H1 (cell line): ENCODE measurements at regions not wholly inside any gene's neighbourhood (a gene's known extent, or its start where the extent isn't known, plus 50 kb on each side); places are given as distances from the start of the nearest gene placed in this dataset.

Experiments
- CTCF ChIA-PET: fragments of 300-600 bp; sonication (Branson Sonifier 250); formaldehyde crosslinking; loops from one replicate; lab custom pipeline; 2021; ENCODE audit not compliant: partially characterized antibody; lab: Charles Lee
- POLR2A ChIA-PET: fragments of 300-600 bp; sonication (Branson Sonifier 250); formaldehyde crosslinking; loops from one replicate; lab custom pipeline; 2021; ENCODE audit warnings: inconsistent platforms; ENCODE audit not compliant: partially characterized antibody; lab: Charles Lee
- DNase-seq, 2 experiments: peaks; one replicate each; pipeline versions ENCODE4 v3.0.0 to v3.0.0-alpha.2; 2010 to 2022; ENCODE audit warnings: low spot score in 2 of 2, low read depth in 1 of 2, mixed read lengths in 1 of 2
- FAIRE-seq: peaks from 2 replicates; lab custom pipeline; 2011; peaks lifted over from hg19 to GRCh38; lab: Jason Lieb, UNC
- H2AFZ ChIP-seq: 2 replicates; pipeline ENCODE4 v1.8.1; 2012; ENCODE audit warnings: low read length, inconsistent platforms
- H2AK5ac ChIP-seq: 2 replicates; pipeline ENCODE4 v1.6.1; 2013; ENCODE audit warnings: low read depth, low read length
- H2BK120ac ChIP-seq: replicated peaks from 2 replicates; pipeline ENCODE3; 2013; ENCODE audit warnings: low read depth, low read length, inconsistent platforms
- H2BK12ac ChIP-seq: 2 replicates; pipeline ENCODE4 v1.6.1; 2013; ENCODE audit warnings: low read depth, low read length
- H2BK15ac ChIP-seq: 2 replicates; pipeline ENCODE4 v1.6.1; 2013; ENCODE audit warnings: low read length
- H2BK20ac ChIP-seq: 2 replicates; pipeline ENCODE4 v1.6.1; 2013; ENCODE audit warnings: low read length
- H2BK5ac ChIP-seq: 2 replicates; pipeline ENCODE4 v1.6.1; 2013; ENCODE audit warnings: low read depth, low read length
- H3K14ac ChIP-seq: 2 replicates; pipeline ENCODE4 v1.6.1; 2013; ENCODE audit warnings: inconsistent platforms; ENCODE audit not compliant: insufficient read length
- H3K18ac ChIP-seq: 2 replicates; pipeline ENCODE4 v1.6.1; 2013; ENCODE audit warnings: low read length; ENCODE audit errors: extremely low read depth
- H3K23ac ChIP-seq: 2 replicates; pipeline ENCODE4 v1.6.1; 2013; ENCODE audit warnings: inconsistent platforms; ENCODE audit not compliant: insufficient read length
- H3K23me2 ChIP-seq: 2 replicates; pipeline ENCODE4 v1.6.1; 2013; ENCODE audit warnings: low read depth, low read length
- H3K27ac ChIP-seq: 2 replicates; pipeline ENCODE4 v1.6.1; 2011; ENCODE audit warnings: low read depth, low read length, inconsistent platforms
- H3K27me3 ChIP-seq, 4 experiments: replicated peaks in 1 of 4; 1 replicate in 1 of 4; 2 replicates in 3 of 4; pipeline versions ENCODE4 v1.6.1 to v1.8.1; 2011 to 2013; ENCODE audit warnings: low read length in 3 of 4, mild to moderate bottlenecking in 3 of 4, inconsistent platforms in 2 of 4, mixed read lengths in 2 of 4, moderate library complexity in 1 of 4; ENCODE audit not compliant: control insufficient read depth in 3 of 4, insufficient read depth in 3 of 4; ENCODE audit errors: extremely low read depth in 1 of 4
- H3K36me3 ChIP-seq, 4 experiments: 2 replicates each; pipeline versions ENCODE4 v1.6.1 to v1.8.1; 2011 to 2013; ENCODE audit warnings: mild to moderate bottlenecking in 4 of 4, low read length in 3 of 4, moderate library complexity in 2 of 4, control low read depth in 1 of 4, inconsistent platforms in 1 of 4; ENCODE audit not compliant: insufficient read depth in 4 of 4, control insufficient read depth in 2 of 4
- H3K4ac ChIP-seq: replicated peaks from 2 replicates; pipeline ENCODE3; 2013; ENCODE audit warnings: low read length, low read depth, mixed read lengths, inconsistent platforms; ENCODE audit not compliant: insufficient read length
- H3K4me1 ChIP-seq, 4 experiments: replicated peaks in 1 of 4; 1 replicate in 1 of 4; 2 replicates in 3 of 4; pipeline versions ENCODE4 v1.6.1 to v1.8.1; 2011 to 2013; ENCODE audit warnings: low read length in 3 of 4, inconsistent platforms in 2 of 4, mixed read lengths in 1 of 4; ENCODE audit not compliant: insufficient read depth in 4 of 4, control insufficient read depth in 3 of 4
- H3K4me2 ChIP-seq, 2 experiments: 2 replicates each; pipeline versions ENCODE4 v1.6.1 to v1.8.1; 2011 to 2013; ENCODE audit warnings: low read depth in 2 of 2, low read length in 2 of 2, control low read depth in 1 of 2, inconsistent platforms in 1 of 2, mild to moderate bottlenecking in 1 of 2; ENCODE audit not compliant: insufficient read depth in 1 of 2
- H3K4me3 ChIP-seq, 4 experiments: fragments of 200-600, 300-600 bp in 1 of 4; sonication (generic), shearing (Covaris generic), sonication (Bioruptor Twin) in 1 of 4; 2 replicates each; pipeline versions ENCODE4 v1.5.1 to v1.8.1; 2011 to 2016; ENCODE audit warnings: low read length in 4 of 4, low read depth in 3 of 4, control low read depth in 2 of 4, inconsistent platforms in 2 of 4, mild to moderate bottlenecking in 2 of 4, mixed read lengths in 1 of 4, moderate library complexity in 1 of 4; ENCODE audit not compliant: insufficient read depth in 2 of 4; ENCODE audit errors: extremely low read depth in 1 of 4
- H3K56ac ChIP-seq: replicated peaks from 2 replicates; pipeline ENCODE3; 2013; ENCODE audit warnings: low read depth, mild to moderate bottlenecking, mixed read lengths, low read length, inconsistent platforms; ENCODE audit not compliant: insufficient read length
- H3K79me1 ChIP-seq: 2 replicates; pipeline ENCODE4 v1.6.1; 2013; ENCODE audit warnings: low read depth, low read length, control low read depth
- H3K79me2 ChIP-seq, 2 experiments: 2 replicates each; pipeline versions ENCODE4 v1.6.1 to v1.8.1; 2012 to 2013; ENCODE audit warnings: low read length in 2 of 2, mild to moderate bottlenecking in 2 of 2, inconsistent platforms in 1 of 2; ENCODE audit not compliant: insufficient read depth in 2 of 2, control insufficient read depth in 1 of 2
- H3K9ac ChIP-seq, 4 experiments: replicated peaks in 1 of 4; 1 replicate in 1 of 4; 2 replicates in 3 of 4; pipeline versions ENCODE4 v1.6.1 to v1.8.1; 2011 to 2013; ENCODE audit warnings: low read depth in 3 of 4, low read length in 3 of 4, control low read depth in 2 of 4, mild to moderate bottlenecking in 2 of 4, moderate library complexity in 2 of 4, inconsistent platforms in 1 of 4; ENCODE audit errors: extremely low read depth in 1 of 4
- H3K9me3 ChIP-seq, 2 experiments: 2 replicates each; pipeline versions ENCODE4 v1.6.1 to v1.8.1; 2012 to 2013; ENCODE audit warnings: mild to moderate bottlenecking in 2 of 2, moderate library complexity in 2 of 2, control low read depth in 1 of 2, inconsistent platforms in 1 of 2, low read depth in 1 of 2, low read length in 1 of 2, mixed read lengths in 1 of 2; ENCODE audit not compliant: insufficient read depth in 2 of 2
- H4K20me1 ChIP-seq, 2 experiments: replicated peaks in 1 of 2; 2 replicates each; pipeline versions ENCODE3 to v1.8.1; 2011 to 2013; ENCODE audit warnings: inconsistent platforms in 2 of 2, low read length in 2 of 2, mild to moderate bottlenecking in 1 of 2; ENCODE audit not compliant: insufficient read depth in 2 of 2, control insufficient read depth in 1 of 2
- H4K5ac ChIP-seq: 2 replicates; pipeline ENCODE4 v1.6.1; 2013; ENCODE audit warnings: low read length, low read depth, mixed read lengths, inconsistent platforms; ENCODE audit not compliant: insufficient read length
- H4K8ac ChIP-seq: 2 replicates; pipeline ENCODE4 v1.8.0; 2013; ENCODE audit warnings: mild to moderate bottlenecking, moderate library complexity, low read length, inconsistent platforms; ENCODE audit not compliant: insufficient read depth; ENCODE audit errors: extremely low read depth
- H4K91ac ChIP-seq: replicated peaks from 2 replicates; pipeline ENCODE3; 2013; ENCODE audit warnings: low read length, mixed read lengths, inconsistent platforms; ENCODE audit not compliant: insufficient read length
- ASH2L ChIP-seq: fragments of 200-600, 300-600 bp; sonication (generic); IDR thresholded peaks from one replicate; pipeline ENCODE4 v1.7.1; 2017; ENCODE audit warnings: low read length
- CREB1 ChIP-seq: IDR thresholded peaks from 2 replicates; pipeline ENCODE4 v1.6.1; 2012; ENCODE audit warnings: inconsistent platforms
- WGBS, 2 experiments: shearing (Covaris generic) in 1 of 2; methylation state at CpG; one replicate each; pipeline versions ENCODE4 v1.1.6 to v1.1.7; 2013 to 2015; ENCODE audit warnings: low lambda C conversion rate in 2 of 2, mixed read lengths in 2 of 2, inconsistent platforms in 1 of 2, low coverage in 1 of 2, missing lambda C conversion rate in 1 of 2; ENCODE audit not compliant: insufficient replicate concordance in 2 of 2, insufficient coverage in 1 of 2, insufficient read length in 1 of 2; ENCODE audit errors: extremely low coverage in 1 of 2, missing lambda C conversion rate in 1 of 2; 5-methylcytosine and 5-hydroxymethylcytosine counted together

GRCh38 chr12:116346741-116347140, 69.2 kb upstream of the MED13L start:
- H3K4me3 ChIP-seq: no peak overlapping the region
- no peak overlapping the region for H3K23ac ChIP-seq
- H4K5ac ChIP-seq: no peak overlapping the region
- H3K56ac ChIP-seq: no peak overlapping the region
- CTCF ChIA-PET: interaction anchor here (0.7 kb wide), 1 partner anchor 9 kb away, joined by 3 read pairs; no protein-coding TSS in a partner anchor
- no peak overlapping the region for H2BK12ac ChIP-seq
- no peak overlapping the region for H2BK5ac ChIP-seq
- H3K4me1 ChIP-seq: no peaks in the 10 kb centered on the region
- H2BK15ac ChIP-seq: no peak overlapping the region
- FAIRE-seq (no peak), DNase-seq (no peak)
- H3K79me1 ChIP-seq: no peaks in the 10 kb centered on the region
- no peak overlapping the region for H3K14ac ChIP-seq
- no peak overlapping the region for H4K91ac ChIP-seq
- H3K27ac ChIP-seq: no peak overlapping the region
- H3K79me2 ChIP-seq: no peaks in the 10 kb centered on the region
- no peak overlapping the region for H2AK5ac ChIP-seq
- H4K20me1 ChIP-seq: no peaks in the 10 kb centered on the region
- 87% methylated on average over 4 of the region's 4 CpGs; no CpG with 5 or more reads in 1 of the 2 experiments for WGBS, 2 experiments
- no peak overlapping the region for H3K4ac ChIP-seq
- no peak for TF ChIP-seq CREB1
- TF ChIP-seq ASH2L: no peak
- H2BK120ac ChIP-seq: no peak overlapping the region
- no peaks in the 10 kb centered on the region for H3K36me3 ChIP-seq
- peaks cover 0 to 6% of the 10 kb centered on the region in 2 experiments; a peak in 2 of 4 replicates for H3K9me3 ChIP-seq
- no peak overlapping the region for H3K18ac ChIP-seq
- H4K8ac ChIP-seq: no peak overlapping the region
- no peaks in the 10 kb centered on the region for H3K23me2 ChIP-seq
- H2AFZ ChIP-seq: no peak overlapping the region
- H3K9ac ChIP-seq: no peak overlapping the region
- POLR2A ChIA-PET: no interaction called here
- no peak overlapping the region for H2BK20ac ChIP-seq
- no peaks in the 10 kb centered on the region for H3K27me3 ChIP-seq
- H3K4me2 ChIP-seq: no peak overlapping the region
